GM19328 (cell line): ENCODE measurements at regions not wholly inside any gene's neighbourhood (a gene's known extent, or its start where the extent isn't known, plus 50 kb on each side); places are given as distances from the start of the nearest gene placed in this dataset.

Experiments used
- ATAC-seq: cut with Tn5 transposase; IDR thresholded peaks from one replicate; pipeline ENCODE4 v1.9.1; 2021; ENCODE audit warnings: mild to moderate bottlenecking, moderate library complexity; ENCODE audit not compliant: unreplicated experiment

- ATAC-seq: no peak
Observed at GRCh38 chr4:187215438-187215837, 491.8 kb upstream of the FAT1 start.

GRCh38 chr4:187218705-187219245 lies 495.1 kb upstream of the FAT1 start:
- no peak for ATAC-seq

- no peak for ATAC-seq
Observed at GRCh38 chr4:187224560-187224959, 500.9 kb upstream of the FAT1 start.

- ATAC-seq: no peak
Observed at GRCh38 chr4:187227907-187228704, 504.4 kb upstream of the FAT1 start.

GRCh38 chr4:187232196-187232595 lies 508.5 kb upstream of the FAT1 start:
- ATAC-seq: no peak

- no peak for ATAC-seq
Observed at GRCh38 chr4:187232796-187233195, 509.1 kb upstream of the FAT1 start.

GRCh38 chr4:187235456-187236170 lies 512.0 kb upstream of the FAT1 start:
- ATAC-seq: no peak

- no peak for ATAC-seq
Observed at GRCh38 chr4:187236209-187236890, 512.7 kb upstream of the FAT1 start.

- no peak for ATAC-seq
Observed at GRCh38 chr4:187238646-187239045, 515.0 kb upstream of the FAT1 start.

GRCh38 chr4:187251896-187252295 lies 528.2 kb upstream of the FAT1 start:
- no peak for ATAC-seq

- ATAC-seq: no peak
Observed at GRCh38 chr4:187256897-187257296, 533.2 kb upstream of the FAT1 start.

GRCh38 chr4:187258651-187259401 lies 535.2 kb upstream of the FAT1 start:
- no peak for ATAC-seq

GRCh38 chr4:187268940-187269339 lies 545.3 kb upstream of the FAT1 start:
- no peak for ATAC-seq

- no peak for ATAC-seq
Observed at GRCh38 chr4:187270154-187270553, 546.5 kb upstream of the FAT1 start.

- ATAC-seq: no peak
Observed at GRCh38 chr4:187271848-187272247, 548.2 kb upstream of the FAT1 start.

GRCh38 chr4:187274153-187274552 lies 550.5 kb upstream of the FAT1 start:
- ATAC-seq: no peak

GRCh38 chr4:187276736-187277408 lies 553.2 kb upstream of the FAT1 start:
- ATAC-seq: no peak

- ATAC-seq: no peak
Observed at GRCh38 chr4:187283201-187283955, 559.7 kb upstream of the FAT1 start.

GRCh38 chr4:187286525-187286924 lies 562.9 kb upstream of the FAT1 start:
- no peak for ATAC-seq

GRCh38 chr4:187289371-187289770 lies 565.7 kb upstream of the FAT1 start:
- no peak for ATAC-seq
